Ascending aorta (tissue), 2 donors: ENCODE measurements at regions not wholly inside any gene's neighbourhood (a gene's known extent, or its start where the extent isn't known, plus 50 kb on each side); places are given as distances from the start of the nearest gene placed in this dataset.
"Not testable (repeated sequence)": the region's sequence is repeated elsewhere in the genome, so short reads cannot be mapped to it uniquely, and the experiment has no call there.

Source experiments
- DNase-seq, 2 donors: peaks; one replicate each; pipeline ENCODE4 v3.0.0-alpha.2; 2019; ENCODE audit warnings: low spot score in 2 of 2
- H3K27ac ChIP-seq, 2 donors: fragments of 200-600 bp; sonication (generic); one replicate each; pipeline ENCODE4 v1.5.1; 2016 to 2017; ENCODE audit warnings: mild to moderate bottlenecking in 1 of 2
- H3K27me3 ChIP-seq: fragments of 200-600 bp; sonication (generic); one replicate; pipeline ENCODE4 v1.5.1; 2017
- H3K36me3 ChIP-seq, 2 donors: fragments of 200-600 bp; sonication (generic); one replicate each; pipeline ENCODE4 v1.5.1; 2016
- H3K4me1 ChIP-seq, 2 donors: fragments of 200-600 bp; sonication (generic); one replicate each; pipeline ENCODE4 v1.5.1; 2016 to 2017; ENCODE audit warnings: mild to moderate bottlenecking in 1 of 2
- H3K4me3 ChIP-seq, 2 donors: fragments of 200-600 bp; sonication (generic); one replicate each; pipeline ENCODE4 v1.5.1; 2016 to 2017; ENCODE audit warnings: mild to moderate bottlenecking in 1 of 2
- H3K9me3 ChIP-seq, 2 donors: fragments of 200-600 bp; sonication (generic); one replicate each; pipeline ENCODE4 v1.5.1; 2016
- CTCF ChIP-seq, 3 experiments: fragments of 200-600 bp in 2 of 3; fragments of 450-650 bp in 1 of 3; sonication (generic) in 2 of 3; IDR thresholded peaks; one replicate each; pipeline ENCODE4 v1.5.1; 2016 to 2019; ENCODE audit warnings: antibody characterized with exemption in 3 of 3, mild to moderate bottlenecking in 1 of 3, moderate library complexity in 1 of 3
- intact Hi-C: fragments of 100-400 bp; cut with DNase I; formaldehyde crosslinking; loops from one replicate; pipeline ENCODE4 v1.15.1; 2023

- no peak for TF ChIP-seq CTCF (IDR thresholded peaks at IDR 0.05)
- no peak overlapping the region for H3K4me3 ChIP-seq
- DNase-seq: no peak
- no peaks in the 10 kb centered on the region for H3K36me3 ChIP-seq
- H3K9me3 ChIP-seq: no peaks in the 10 kb centered on the region
- intact Hi-C loops: no loop called here
- H3K27ac ChIP-seq: no peak overlapping the region
- no peaks in the 10 kb centered on the region for H3K27me3 ChIP-seq
- H3K4me1 ChIP-seq: no peaks in the 10 kb centered on the region
Observed at GRCh38 chr13:54705738-54706137, 1677.1 kb downstream of the OLFM4 start.

GRCh38 chr13:54706336-54706735 lies 1677.7 kb downstream of the OLFM4 start:
- no peaks in the 10 kb centered on the region for H3K9me3 ChIP-seq
- no peaks in the 10 kb centered on the region for H3K27me3 ChIP-seq
- no peak overlapping the region for H3K4me3 ChIP-seq
- intact Hi-C loops: no loop called here
- H3K27ac ChIP-seq: no peak overlapping the region
- H3K36me3 ChIP-seq: no peaks in the 10 kb centered on the region
- TF ChIP-seq CTCF (IDR thresholded peaks at IDR 0.05): no peak
- no peaks in the 10 kb centered on the region for H3K4me1 ChIP-seq
- DNase-seq: no peak

- no peak overlapping the region for H3K27ac ChIP-seq
- no peaks in the 10 kb centered on the region for H3K9me3 ChIP-seq
- no peak overlapping the region for H3K4me3 ChIP-seq
- no peak for DNase-seq
- TF ChIP-seq CTCF (IDR thresholded peaks at IDR 0.05): no peak
- H3K36me3 ChIP-seq: no peaks in the 10 kb centered on the region
- H3K27me3 ChIP-seq: no peaks in the 10 kb centered on the region
- H3K4me1 ChIP-seq: no peaks in the 10 kb centered on the region
- intact Hi-C loops: no loop called here
Observed at GRCh38 chr13:54709546-54709945, 1680.9 kb downstream of the OLFM4 start.

GRCh38 chr13:54733639-54734038 lies 1705.0 kb downstream of the OLFM4 start:
- intact Hi-C loops: no loop called here

GRCh38 chr13:54737211-54737610 lies 1708.6 kb downstream of the OLFM4 start:
- intact Hi-C loops, H3K27ac ChIP-seq, DNase-seq: not testable (repeated sequence)

More at GRCh38 chr13:54733639-54734038, 1705.0 kb downstream of the OLFM4 start:
- Histone ChIP-seq H3K4me3 (no peak overlapping the region), H3K9me3 (no peaks in the 10 kb centered on the region), H3K36me3 (no peaks in the 10 kb centered on the region), H3K27me3 (no peaks in the 10 kb centered on the region), H3K27ac (no peak overlapping the region), H3K4me1 (no peaks in the 10 kb centered on the region)
- no peak for TF ChIP-seq CTCF (IDR thresholded peaks at IDR 0.05)
- no peak for DNase-seq

GRCh38 chr13:54742984-54743383 lies 1714.4 kb downstream of the OLFM4 start:
- no peaks in the 10 kb centered on the region for H3K4me1 ChIP-seq
- no peaks in the 10 kb centered on the region for H3K9me3 ChIP-seq
- H3K36me3 ChIP-seq: no peaks in the 10 kb centered on the region
- no peak for TF ChIP-seq CTCF (IDR thresholded peaks at IDR 0.05)
- H3K4me3 ChIP-seq: no peak overlapping the region
- no peak for DNase-seq
- no peak overlapping the region for H3K27ac ChIP-seq
- no peaks in the 10 kb centered on the region for H3K27me3 ChIP-seq
- intact Hi-C loops: no loop called here

More at GRCh38 chr13:54737211-54737610, 1708.6 kb downstream of the OLFM4 start:
- H3K36me3 ChIP-seq, H3K4me1 ChIP-seq, H3K9me3 ChIP-seq, H3K27me3 ChIP-seq, H3K4me3 ChIP-seq: not testable (repeated sequence)
